Activated CD4-positive, alpha-beta T cell treated with anti-CD3 and anti-CD28 coated beads, Interleukin-2, amount 50 U/mL, for 48 hours (primary cell): ENCODE measurements at regions not wholly inside any gene's neighbourhood (a gene's known extent, or its start where the extent isn't known, plus 50 kb on each side); places are given as distances from the start of the nearest gene placed in this dataset.
"Not testable (repeated sequence)": the region's sequence is repeated elsewhere in the genome, so short reads cannot be mapped to it uniquely, and the experiment has no call there.

Experiments used
- DNase-seq, 2 experiments: peaks; one replicate each; pipeline ENCODE4 v3.0.0-alpha.2; 2020

DNA sequence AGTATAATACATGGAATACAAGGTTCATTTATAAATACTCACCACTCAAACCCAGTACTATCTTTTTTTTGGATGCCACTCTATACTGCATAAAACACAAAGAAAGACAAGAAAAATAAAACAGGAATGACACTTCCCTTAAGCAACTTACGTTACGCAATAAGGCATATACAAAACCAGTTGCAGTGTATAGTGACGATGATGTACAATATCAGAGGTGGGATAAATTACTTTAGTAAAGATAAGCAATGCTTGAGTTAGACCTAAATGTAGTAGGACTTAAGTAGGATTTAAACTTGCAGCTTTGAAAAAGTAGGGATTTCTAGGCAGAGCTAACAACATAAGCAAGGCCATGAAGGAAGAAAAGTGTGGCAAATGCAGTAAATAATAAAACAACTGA lies 374.9 kb downstream of the SPRY2 start:
- DNase-seq, result no peak

DNA sequence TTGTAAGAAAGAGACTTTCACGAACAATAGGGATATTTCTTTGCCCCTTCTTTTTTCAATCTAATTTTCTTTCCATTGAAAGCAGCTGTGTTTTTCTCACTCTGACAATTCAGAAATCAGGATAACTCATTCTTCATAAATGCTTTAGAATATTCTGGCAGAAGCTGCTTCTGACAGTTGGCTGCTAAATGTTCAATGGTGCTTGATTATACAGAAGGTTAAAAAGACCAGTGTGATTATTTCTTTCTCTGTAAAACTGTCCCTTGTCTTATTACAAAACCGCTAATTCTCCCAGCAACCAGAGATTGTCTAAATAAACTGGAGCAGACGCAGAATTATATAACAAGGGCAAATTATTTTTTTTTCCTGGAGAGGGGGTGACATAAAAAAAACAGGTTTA lies 394.4 kb downstream of the SPRY2 start:
- DNase-seq, result no peak

DNA sequence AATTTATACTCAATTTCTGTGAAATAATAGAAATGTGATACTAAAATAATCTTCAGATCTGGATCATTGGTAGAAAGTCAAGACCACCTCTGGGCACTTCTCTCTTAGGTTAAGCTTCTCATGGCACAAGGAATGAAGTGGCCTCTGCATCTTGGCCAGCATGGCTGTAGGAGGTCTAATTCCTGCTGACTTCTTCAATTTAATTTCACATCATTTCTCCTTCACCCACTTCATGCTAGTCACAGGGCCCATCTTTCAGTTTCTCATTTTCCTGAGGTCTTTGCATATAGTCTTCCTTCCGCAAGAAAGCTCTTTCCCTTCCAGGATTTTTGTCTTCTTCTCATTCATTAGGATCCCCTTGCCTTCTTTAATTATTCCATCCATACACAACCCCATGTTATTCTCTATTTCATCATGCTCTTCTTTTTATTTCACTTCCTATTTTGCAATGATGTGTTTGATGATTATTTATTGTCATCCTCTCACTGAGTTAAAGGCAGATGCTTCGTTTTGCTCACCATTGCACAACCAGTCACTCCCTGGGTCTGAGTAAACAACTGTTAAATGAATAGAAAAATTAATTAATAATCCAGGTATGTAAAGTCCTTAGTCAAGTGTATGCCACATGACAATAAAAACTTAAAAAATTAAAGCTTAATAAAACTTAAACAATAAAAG lies 397.4 kb downstream of the SPRY2 start:
- DNase-seq, result no peak

DNA sequence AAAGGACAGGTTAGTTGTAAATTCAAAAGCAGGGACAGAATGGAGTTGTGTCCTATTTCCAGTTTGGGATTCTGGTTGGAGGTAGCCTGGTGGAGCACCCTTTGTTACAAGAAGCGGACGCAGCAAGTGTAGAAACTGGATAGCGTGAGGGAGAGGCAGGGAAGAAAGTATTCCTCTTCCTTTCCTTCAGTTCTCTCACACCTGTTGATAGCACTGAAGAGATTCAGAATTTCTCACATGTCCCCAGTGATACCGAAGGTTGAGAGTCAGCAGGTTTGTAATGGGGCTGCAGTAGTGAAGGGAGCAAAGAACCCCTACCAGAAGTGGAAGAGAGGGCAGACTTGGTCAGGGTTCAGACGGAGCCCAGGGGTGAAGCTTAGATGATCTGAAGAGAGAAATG lies 399.2 kb downstream of the SPRY2 start:
- no peak for DNase-seq

DNA sequence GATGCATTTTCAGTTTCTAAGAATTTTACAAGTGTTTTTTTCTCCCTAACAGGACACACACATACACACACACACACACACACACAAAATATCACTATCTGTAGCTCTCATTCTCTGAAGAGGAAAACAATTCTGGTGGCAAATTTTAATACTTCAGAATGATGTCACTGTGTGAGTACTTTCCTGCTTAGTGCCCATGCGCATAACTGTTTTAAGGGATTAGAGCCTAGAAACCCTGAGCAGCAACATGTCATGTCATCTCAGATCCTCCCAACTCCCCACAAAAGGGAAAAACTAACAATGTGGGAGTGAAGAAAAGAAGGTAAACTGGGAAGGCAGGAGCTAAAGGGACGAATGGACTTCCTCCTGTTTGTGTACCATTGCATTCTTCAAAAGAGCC lies 401.2 kb downstream of the SPRY2 start:
- DNase-seq, result no peak

DNA sequence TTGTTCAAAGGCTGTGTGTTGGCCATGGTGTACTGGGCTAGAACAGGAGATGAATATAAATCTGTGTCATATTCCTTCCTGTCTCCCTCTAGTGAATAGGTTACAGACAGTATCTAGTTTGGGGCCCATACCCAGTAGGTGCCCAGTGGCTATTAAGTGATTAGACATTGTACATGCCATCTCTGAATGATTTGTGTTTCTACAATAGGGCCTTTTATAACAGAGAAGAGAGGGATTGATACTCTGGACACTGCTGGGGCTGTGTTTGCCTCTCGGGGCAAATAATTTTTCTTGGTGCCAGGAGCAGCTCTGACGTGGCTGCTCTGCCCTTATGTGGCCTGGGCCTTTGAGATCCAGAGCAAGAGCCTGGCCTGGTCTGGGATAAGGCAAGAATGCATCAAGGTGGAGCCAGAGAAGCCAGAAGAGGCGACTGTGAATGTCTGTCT lies 403.1 kb downstream of the SPRY2 start:
- no peak for DNase-seq

DNA sequence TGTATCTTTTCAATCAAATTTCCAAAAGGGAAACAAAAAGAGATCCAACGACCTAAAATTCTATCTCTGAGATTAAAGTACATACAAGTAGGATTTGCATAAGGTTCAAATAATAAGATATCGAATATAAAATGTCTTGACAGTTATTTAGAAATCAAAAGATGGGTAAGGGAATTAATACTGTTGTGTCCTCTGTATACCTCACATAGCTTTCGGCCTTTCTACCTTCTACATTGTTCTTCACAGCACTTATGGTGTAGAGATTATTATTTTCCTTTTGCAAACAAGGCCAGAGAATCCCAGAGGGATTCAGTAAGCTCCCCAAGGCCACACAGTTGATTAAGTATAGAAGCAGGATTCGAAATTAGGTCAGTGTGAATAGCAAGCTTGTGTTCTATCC lies 403.6 kb downstream of the SPRY2 start:
- no peak for DNase-seq

DNA sequence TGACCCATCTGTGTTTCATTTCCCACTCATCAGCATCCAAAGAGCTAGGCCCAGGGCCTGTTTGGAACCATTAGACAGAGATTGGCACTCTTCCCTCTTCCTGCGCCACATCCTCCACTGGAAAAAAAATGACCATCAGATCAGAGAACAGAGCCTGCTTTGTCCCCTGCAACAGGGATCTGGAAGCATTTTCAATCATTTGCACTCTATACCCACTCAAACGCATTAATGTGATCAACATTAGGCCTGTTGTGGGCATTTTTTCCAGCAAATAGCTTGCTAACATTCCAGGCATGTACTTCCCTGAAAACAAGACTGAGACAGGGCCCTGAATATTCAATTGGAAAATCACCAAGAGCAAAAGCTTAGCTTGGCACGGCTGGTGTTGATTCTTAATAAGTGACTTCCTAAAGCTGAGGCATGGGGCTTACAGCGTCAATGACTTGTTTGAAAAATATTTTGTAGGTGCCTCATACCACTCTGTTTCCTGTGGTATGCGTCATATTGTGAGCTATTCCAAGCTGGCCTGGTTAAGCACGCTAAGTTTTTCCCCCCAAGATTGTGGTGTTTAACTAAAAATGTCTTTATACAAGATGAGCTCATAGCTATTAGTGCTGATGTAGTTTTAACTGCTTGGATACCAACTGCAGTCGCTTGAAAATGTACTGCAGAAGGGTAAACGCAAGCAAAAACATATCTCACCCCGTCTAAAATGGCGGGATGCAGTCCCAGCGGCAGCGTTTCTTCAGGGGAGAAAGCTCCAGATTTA lies 404.4 kb downstream of the SPRY2 start:
- no peak for DNase-seq

DNA sequence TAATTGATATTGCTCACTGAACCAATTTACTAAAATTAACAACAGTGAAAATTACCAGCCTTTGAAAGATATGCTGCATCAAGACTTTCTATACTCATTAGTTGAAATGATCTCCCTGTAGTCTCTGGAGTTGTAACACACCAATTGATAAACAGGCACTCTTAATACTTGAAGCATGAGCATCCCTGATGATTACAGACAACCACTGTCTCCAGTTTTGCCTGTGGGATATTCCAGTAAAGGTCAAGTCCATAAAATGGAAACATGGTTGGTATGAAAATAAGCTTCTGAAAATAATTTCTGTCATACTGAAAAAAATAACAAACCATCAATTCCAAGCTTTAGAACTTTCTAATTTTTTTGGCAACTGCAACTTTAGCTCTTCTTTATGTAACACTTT lies 405.8 kb downstream of the SPRY2 start:
- DNase-seq, result no peak

DNA sequence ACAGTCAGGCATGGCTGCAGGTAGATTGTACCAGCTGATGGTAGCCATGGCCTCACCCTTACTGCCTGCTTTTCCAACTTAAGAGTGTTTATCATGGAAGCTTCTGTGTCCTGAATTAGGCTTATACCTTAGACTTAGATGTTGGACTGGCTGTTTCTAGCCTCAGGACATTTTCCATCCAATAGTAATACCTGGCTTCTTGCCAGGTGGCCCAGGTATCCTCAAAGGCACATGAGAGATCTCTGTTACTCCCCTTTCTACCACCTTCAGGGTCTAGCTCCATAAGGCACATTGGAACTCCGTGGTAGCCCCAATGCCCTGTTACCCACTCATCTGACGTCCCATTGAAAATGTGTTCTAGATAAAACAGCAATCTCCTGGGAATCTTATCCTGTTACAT lies 407.5 kb downstream of the SPRY2 start:
- no peak for DNase-seq

DNA sequence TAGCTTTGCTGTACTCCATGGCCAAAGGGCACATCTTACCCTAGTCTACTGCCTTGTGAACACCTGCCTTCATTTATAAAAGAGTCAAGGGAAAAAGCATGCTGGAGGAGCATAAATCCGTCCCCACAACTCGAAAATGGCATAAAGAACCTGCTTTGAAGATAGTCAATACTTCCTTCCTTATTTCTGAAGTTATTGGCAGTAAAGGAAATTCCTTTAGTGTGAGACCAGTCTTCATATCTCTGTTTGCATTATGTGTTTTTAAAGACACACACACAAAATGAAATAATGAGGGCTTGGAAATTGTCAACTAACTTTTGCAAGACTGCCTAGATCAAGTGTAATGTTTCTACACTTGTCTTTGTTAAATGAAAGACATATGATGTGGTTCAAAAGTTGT lies 408.4 kb downstream of the SPRY2 start:
- no peak for DNase-seq

DNA sequence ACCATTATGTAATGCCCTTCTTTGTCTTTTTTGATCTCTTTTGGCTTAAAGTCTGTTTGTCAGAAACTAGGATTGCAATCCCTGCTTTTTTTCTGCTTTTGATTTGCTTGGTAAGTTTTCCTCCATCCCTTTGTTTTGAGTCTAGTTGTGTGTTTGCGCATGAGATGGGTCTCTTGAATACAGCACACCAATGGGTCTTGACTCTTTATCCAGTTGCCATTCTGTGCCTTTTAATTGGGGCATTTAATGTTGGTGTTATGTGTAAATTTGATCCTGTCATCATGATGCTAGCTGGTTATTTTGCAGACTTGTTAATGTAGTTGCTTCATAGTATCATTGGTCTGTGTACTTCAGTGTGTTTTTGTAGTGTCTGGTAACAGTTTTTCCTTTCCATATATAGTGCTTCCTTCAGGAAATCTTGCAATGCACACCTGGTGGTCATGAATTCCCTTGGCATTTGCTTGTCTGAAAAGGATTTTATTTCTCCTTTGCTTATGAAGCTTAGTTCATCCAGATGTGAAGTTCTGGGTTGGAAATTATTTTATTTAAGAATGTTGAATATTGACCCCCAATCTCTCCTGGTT lies 416.9 kb downstream of the SPRY2 start:
- DNase-seq, result not testable (repeated sequence)

DNA sequence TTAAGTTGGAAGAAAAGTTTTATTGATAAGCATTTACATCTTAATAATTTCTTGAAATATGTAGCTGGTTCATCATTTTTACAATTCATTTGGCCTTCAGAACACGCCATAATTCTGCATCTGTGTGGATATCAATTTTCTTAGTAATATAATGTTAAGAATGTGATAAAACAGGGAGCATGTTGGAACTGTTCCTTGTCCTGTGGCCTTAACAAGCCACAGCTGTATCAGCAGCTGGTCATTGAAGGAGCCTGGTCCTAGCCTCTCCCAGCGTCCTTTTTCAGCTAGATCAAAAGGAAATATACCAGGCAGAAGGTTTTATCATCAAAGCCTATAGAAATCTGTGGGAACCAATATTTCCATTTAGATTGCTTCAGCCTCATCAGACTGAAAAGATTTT lies 421.8 kb downstream of the SPRY2 start:
- DNase-seq, result no peak

DNA sequence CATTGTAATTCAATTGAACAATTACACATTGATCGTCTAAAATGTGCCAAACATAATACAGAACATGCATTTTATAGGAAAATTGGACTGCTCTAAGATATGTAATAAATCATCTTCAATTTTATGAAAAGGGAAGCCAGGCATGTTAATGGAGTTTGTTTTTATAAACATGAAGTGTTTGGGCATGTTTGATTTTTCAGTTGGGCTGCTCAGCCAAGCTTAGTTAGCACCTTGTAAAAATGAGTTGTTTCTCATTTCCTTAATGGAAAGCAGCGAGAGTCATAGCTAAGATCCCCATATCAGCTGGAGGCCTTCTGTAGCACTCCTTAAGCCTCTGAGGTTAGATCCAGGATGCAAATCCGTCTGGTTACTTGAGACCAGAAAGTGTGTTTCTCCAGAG lies 422.3 kb downstream of the SPRY2 start:
- DNase-seq, result no peak

DNA sequence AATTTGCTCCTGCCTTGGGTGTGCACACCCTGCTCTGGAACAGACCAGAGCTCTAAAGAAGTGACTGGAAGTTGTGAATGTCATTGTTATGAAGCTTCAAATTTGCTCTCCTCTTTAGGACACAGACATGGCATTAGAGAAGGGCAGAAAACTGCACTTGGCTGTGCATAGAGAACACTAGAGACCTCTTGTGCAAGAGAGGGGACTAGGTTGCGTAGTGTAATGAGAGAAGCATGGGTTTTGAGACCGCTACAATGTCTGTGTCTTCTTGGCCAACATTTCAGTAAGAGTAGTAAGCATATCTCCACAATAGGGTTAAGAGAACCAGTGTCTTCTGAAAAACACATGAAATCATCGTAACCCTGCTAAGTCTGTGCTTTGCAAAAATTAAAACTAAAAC lies 423.3 kb downstream of the SPRY2 start:
- DNase-seq, result no peak

DNA sequence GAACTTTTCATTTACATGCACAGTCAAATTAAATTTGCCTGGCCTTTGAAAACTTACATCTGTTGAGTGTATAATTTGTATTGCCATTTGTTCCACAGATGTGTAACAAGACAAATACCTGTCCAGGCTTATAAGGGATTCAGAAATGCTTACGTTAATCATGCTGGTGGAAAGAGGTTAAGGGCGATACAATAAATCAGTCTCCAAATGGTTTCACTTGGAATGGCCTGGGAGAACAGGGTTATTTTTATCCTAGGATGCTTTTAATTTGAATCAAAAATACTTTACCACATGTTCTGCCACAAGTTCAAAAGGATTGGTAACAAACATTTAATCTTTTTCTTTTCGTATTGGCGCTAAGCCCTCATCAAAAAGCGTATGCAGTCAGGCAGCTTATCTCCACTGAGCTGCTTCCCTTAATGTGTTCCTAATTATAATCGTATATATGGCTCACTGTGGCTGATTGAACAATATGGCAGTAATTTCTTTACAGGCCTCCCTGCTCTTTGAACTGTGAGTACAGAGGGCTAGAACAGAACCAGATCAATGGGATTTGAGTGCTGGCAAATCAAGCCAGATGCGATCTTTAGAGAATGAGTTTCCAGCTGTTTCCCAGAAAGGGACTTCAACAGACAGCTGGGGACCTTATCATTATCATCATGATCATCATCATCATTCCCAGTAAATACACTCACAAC lies 425.7 kb downstream of the SPRY2 start:
- no peak for DNase-seq

DNA sequence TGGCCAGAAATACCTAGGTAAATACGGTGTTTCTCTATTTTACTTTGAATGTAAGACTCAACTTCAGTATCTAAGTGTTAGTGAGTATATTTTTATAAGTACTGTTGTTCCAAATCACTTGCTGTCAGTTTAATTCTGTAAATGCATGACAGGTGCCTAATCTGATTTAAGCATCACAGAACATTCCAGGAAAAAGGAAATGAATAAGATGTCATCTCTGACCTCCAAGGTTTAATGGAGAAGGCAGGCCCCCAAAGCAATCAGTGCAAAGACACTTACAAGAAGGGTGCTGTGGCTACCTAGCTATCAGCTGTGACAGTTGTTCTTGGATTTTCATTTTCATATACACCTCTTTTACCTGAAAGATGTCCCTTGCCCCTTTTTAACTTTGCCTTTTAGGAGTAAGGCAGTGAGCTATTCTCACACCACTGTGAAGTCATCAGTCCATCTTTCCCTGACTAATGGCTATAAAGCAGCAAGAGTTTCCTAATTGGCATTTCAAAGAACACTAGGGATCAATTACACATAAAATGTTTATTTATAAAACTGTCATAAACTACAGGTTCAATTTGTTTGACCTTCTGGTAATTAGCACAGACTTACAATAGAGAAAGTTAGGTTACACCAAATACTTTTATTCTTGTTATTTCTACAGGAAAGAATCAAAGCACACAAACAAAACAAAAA lies 427.6 kb downstream of the SPRY2 start:
- DNase-seq, result no peak

DNA sequence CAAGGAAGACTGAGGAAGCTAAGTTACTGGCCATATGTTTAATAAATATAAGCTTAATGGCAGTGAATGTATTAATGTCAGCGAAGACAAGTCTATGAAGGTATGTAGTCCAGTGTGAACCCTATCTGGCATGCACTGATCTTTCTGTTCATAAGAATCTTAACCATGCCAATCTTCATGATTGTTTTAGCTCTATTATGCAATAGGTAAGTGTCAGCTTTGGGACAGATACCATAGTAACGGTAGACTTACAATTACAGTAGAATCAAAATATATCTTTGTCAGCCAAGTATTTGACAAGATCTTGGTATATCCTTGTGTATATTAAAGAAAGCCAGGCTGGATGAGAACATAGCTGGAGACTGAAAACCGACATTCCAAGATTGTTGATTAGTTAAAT lies 428.5 kb downstream of the SPRY2 start:
- DNase-seq, result no peak

DNA sequence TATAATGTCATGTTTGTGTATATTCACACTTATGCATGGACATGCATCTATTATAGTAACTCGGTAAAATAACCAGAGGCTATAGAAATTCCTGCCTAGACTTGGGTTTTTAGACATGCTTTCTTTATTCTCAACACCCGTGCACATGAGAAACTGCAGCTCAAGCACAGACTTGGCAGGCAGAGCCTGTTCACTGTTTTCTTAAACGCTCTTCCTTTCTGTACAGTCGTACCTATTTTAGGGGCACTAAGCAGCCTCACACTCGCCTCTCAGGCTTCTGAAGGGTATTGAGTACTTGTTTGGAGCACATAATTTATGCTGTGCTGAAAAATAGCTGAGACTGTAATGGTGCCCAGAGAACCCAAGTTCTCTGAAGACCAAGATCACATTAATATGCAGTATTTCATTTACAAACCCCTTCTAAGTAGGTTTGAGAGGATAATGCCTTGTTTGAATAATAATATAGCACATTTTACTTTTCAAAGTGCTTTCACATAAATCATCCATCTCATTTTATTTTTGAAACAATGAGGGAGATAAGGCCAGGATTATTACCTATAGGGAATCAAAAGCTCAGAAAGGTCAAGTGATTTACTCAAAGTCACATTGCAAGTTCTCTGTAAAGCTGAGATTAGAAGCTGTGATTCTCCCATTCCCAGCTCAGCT lies 429.9 kb downstream of the SPRY2 start:
- DNase-seq, result no peak

DNA sequence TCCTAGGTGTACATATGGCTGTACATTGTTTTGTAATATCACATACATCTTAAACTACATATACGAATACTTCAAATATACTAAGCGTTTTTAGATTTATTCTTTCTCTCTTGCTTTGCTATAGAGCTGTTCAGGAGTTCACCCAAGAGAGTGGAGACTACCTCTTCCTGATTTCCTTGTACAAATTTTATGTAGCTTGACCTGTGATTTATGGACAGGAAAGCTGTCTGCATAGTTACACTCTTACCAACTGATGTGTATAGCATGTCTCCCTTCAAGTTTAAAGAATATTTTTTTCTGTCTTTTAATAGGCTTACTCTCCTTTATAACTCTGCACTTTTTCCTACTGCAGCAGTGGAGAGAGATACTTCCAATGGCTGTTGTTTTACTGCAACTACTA lies 428.7 kb downstream of the NDFIP2 start:
- no peak for DNase-seq

DNA sequence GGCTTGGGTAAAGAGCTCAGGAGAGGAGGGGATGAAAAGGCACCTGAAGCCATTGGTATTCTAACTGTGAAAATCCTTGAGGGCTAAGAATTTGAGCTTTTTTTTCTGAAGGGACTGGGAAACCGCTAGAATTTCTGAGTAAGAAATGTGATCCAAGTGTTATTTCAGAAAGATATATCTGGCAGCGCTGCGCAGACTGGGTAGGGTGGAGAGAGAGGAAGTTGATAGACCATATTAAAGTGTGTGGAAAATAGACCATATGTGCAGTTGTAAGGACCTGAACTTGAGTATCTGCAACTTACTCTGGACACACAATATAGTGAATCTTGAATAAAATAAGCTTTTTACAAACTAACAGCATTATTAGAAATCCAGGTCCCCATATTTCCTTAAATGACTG lies 427.4 kb downstream of the NDFIP2 start:
- DNase-seq, result no peak

DNA sequence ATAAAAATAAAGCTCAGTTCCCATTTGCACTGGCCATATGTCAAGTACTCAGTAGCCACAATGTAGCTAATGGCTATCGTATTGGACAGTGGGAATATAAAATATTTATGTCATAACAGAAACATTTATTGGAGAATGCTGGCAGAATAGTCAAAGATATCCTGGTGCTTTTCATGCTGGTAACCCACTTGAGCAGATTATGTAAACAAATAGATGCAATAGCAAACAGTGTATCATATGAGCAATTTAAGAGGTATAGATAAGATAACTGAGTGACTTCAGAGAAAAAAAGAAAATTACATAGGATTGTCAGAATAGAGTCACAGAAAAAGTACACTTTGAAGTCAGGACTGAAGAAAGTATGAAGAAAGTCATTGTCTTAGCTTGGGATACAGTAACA lies 426.6 kb downstream of the NDFIP2 start:
- DNase-seq, result no peak

DNA sequence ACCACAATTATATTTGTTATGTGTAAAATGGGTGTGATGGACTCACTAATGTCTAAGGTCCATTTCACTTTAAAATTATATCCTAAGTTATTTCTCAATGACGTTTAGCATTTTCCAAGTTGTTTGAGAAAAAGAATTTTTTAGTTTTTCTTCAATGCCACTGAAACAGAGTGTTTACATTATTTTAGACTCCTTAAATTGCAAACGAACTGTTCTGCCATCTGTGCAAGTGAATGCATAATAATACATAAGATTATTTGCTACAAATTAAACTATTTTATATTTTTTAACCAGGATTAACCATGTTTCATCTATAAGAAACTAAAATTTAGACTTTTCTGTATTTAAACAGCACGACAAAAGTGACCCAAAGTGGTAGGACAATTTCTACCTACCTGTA lies 425.4 kb downstream of the NDFIP2 start:
- DNase-seq, result no peak
